HepG2 (cell line): ENCODE measurements at regions not wholly inside any gene's neighbourhood (a gene's known extent, or its start where the extent isn't known, plus 50 kb on each side); places are given as distances from the start of the nearest gene placed in this dataset.

ENCODE experiments used
- ATAC-seq: fragments of 200-7000 bp; cut with Tn5 transposase; 3 replicates; pipeline ENCODE4 v1.9.1; 2020; ENCODE audit warnings: mild to moderate bottlenecking, moderate library complexity
- BruUV-seq: library from RNA; stranded (reverse); fragments of 400-500 nt; replicated peaks from 2 replicates; lab custom pipeline; 2021; lab: Mats Ljungman, UMichigan
- CTCF ChIA-PET: fragments of 300-600 bp; formaldehyde crosslinking; extraction: SDS; loops from one replicate; lab custom pipeline; 2021; ENCODE audit warnings: low total read pairs, inconsistent platforms, low intra/inter-chr PET ratio; lab: Yijun Ruan, JAX
- POLR2A ChIA-PET: fragments of 350-600 bp; sonication (Branson Sonifier 250); formaldehyde crosslinking; loops from one replicate; lab custom pipeline; 2020; ENCODE audit warnings: antibody characterized with exemption, inconsistent platforms; lab: Yijun Ruan, JAX
- DNase-seq: peaks from one replicate; pipeline ENCODE4 v3.0.0-alpha.2; 2015; ENCODE audit warnings: low spot score
- FAIRE-seq: peaks from 3 replicates; lab custom pipeline; 2011; peaks lifted over from hg19 to GRCh38; lab: Jason Lieb, UNC
- H2AFZ ChIP-seq: one replicate; pipeline ENCODE4 v1.6.1; 2011; ENCODE audit warnings: low read length, inconsistent platforms
- H3K27ac ChIP-seq: fragments of 300-600 bp; 3 replicates; pipeline ENCODE4 v1.8.0; 2011; ENCODE audit warnings: mixed run types, mild to moderate bottlenecking, mixed read lengths, low read length, inconsistent platforms; ENCODE audit not compliant: insufficient read depth; ENCODE audit errors: extremely low read length
- H3K27me3 ChIP-seq, 2 experiments: fragments of 200-600 bp in 1 of 2; 2 replicates in 1 of 2; 3 replicates in 1 of 2; pipeline versions ENCODE4 v1.6.0 to v1.8.0; 2011; ENCODE audit warnings: low read length in 2 of 2, mild to moderate bottlenecking in 2 of 2, moderate library complexity in 2 of 2, inconsistent platforms in 1 of 2; ENCODE audit not compliant: insufficient read depth in 2 of 2, control insufficient read depth in 1 of 2
- H3K36me3 ChIP-seq, 2 experiments: fragments of 200-600 bp in 1 of 2; replicated peaks in 1 of 2; 2 replicates in 1 of 2; 3 replicates in 1 of 2; pipeline versions ENCODE4 v1.5.1 to v1.8.0; 2011; ENCODE audit warnings: low read length in 2 of 2, inconsistent platforms in 1 of 2; ENCODE audit not compliant: insufficient read depth in 2 of 2, control insufficient read depth in 1 of 2
- H3K4me1 ChIP-seq: 2 replicates; pipeline ENCODE4 v1.5.1; 2012; ENCODE audit warnings: low read length, inconsistent platforms; ENCODE audit not compliant: insufficient read depth
- H3K4me2 ChIP-seq: 2 replicates; pipeline ENCODE4 v1.6.0; 2011; ENCODE audit warnings: low read depth, low read length, inconsistent platforms
- H3K4me3 ChIP-seq, 3 experiments: fragments of 200-600 bp in 1 of 3; sonication (generic), shearing (Covaris generic) in 1 of 3; replicated peaks in 1 of 3; 2 replicates each; pipeline ENCODE4 v1.5.1; 2011 to 2016; ENCODE audit warnings: low read length in 3 of 3, inconsistent platforms in 2 of 3, low read depth in 2 of 3, mild to moderate bottlenecking in 2 of 3, control low read depth in 1 of 3, mixed read lengths in 1 of 3; ENCODE audit not compliant: insufficient read depth in 1 of 3
- H3K79me2 ChIP-seq: one replicate; pipeline ENCODE4 v1.6.1; 2011; ENCODE audit warnings: low read length, inconsistent platforms; ENCODE audit not compliant: insufficient read depth
- H3K9ac ChIP-seq: 2 replicates; pipeline ENCODE4 v1.6.0; 2011; ENCODE audit warnings: mild to moderate bottlenecking, low read depth, low read length, inconsistent platforms; ENCODE audit not compliant: insufficient read depth
- H3K9me3 ChIP-seq: 2 replicates; pipeline ENCODE4 v1.5.1; 2012; ENCODE audit warnings: mild to moderate bottlenecking, low read length
- H4K20me1 ChIP-seq: 2 replicates; pipeline ENCODE4 v1.6.0; 2011; ENCODE audit warnings: inconsistent platforms, mild to moderate bottlenecking, low read length, moderate library complexity; ENCODE audit not compliant: insufficient read depth
- HIVEP1 ChIP-seq: sonication (generic); formaldehyde crosslinking; IDR thresholded peaks from 2 replicates; pipeline ENCODE4 v1.4.0; 2020; ENCODE audit warnings: mild to moderate bottlenecking, missing genetic modification reagents
- MED1 ChIP-seq: sonication (generic); formaldehyde crosslinking; IDR thresholded peaks from 2 replicates; pipeline ENCODE4 v1.4.0; 2020; ENCODE audit warnings: missing genetic modification reagents
- NR3C1 ChIP-seq: sonication (generic); formaldehyde crosslinking; IDR thresholded peaks from 2 replicates; pipeline ENCODE4 v1.4.0; 2020; ENCODE audit warnings: missing genetic modification reagents
- ZNF709 ChIP-seq: sonication (generic); formaldehyde crosslinking; IDR thresholded peaks from 2 replicates; pipeline ENCODE4 v1.5.0; 2020; ENCODE audit warnings: mild to moderate bottlenecking, missing genetic modification reagents
- WGBS: methylation state at CpG from one replicate; pipeline ENCODE4 v1.1.6; 2017; ENCODE audit warnings: low lambda C conversion rate; 5-methylcytosine and 5-hydroxymethylcytosine counted together
- in situ Hi-C: cut with HindIII; loops from 2 replicates; pipeline ENCODE4 v1.10.0; 2017; ENCODE audit warnings: low pct_unique_long_range_greater_than_20kb; ENCODE audit not compliant: extremely low pct_ligation_motif_present
- intact Hi-C: fragments of 100-400 bp; cut with micrococcal nuclease; formaldehyde crosslinking; loops from one replicate; pipeline ENCODE4 v1.10.0; 2022; ENCODE audit not compliant: unreplicated experiment

GRCh38 chr12:61362037-61362436, 898.2 kb upstream of the USP15 start:
- no peaks in the 10 kb centered on the region for H4K20me1 ChIP-seq
- no peaks in the 10 kb centered on the region for H3K9me3 ChIP-seq
- H3K4me2 ChIP-seq = no peak overlapping the region
- no peak overlapping the region for H3K27ac ChIP-seq
- TF ChIP-seq MED1 (CRISPR knock-in tag) (no peak), ZNF709 (CRISPR knock-in tag) (no peak)
- no peak overlapping the region for H2AFZ ChIP-seq
- ATAC-seq = no peak
- no peaks in the 10 kb centered on the region for H3K79me2 ChIP-seq
- no peak for FAIRE-seq
- no peak overlapping the region for H3K4me3 ChIP-seq
- H3K9ac ChIP-seq = no peak overlapping the region
- in situ Hi-C loops (no loop called here), intact Hi-C loops (no loop called here)
- WGBS = 3% methylated on average over 3 of the region's 3 CpGs
- no peak for DNase-seq
- H3K4me1 ChIP-seq = no peaks in the 10 kb centered on the region
- BruUV-seq = no TSS peak
- H3K36me3 ChIP-seq = no peaks in the 10 kb centered on the region
- ChIA-PET CTCF (no interaction called here), POLR2A (no interaction called here)
- no peaks in the 10 kb centered on the region for H3K27me3 ChIP-seq

GRCh38 chr12:61365001-61365400, 895.2 kb upstream of the USP15 start:
- H3K36me3 ChIP-seq = no peaks in the 10 kb centered on the region
- H3K27ac ChIP-seq = no peak overlapping the region
- 0% methylated on average over 1 of the region's 1 CpG for WGBS
- TF ChIP-seq HIVEP1 (no peak), NR3C1 (CRISPR knock-in tag) (no peak)
- H3K4me1 ChIP-seq = no peaks in the 10 kb centered on the region
- in situ Hi-C loops (no loop called here), intact Hi-C loops (no loop called here)
- ATAC-seq (no peak), FAIRE-seq (no peak), DNase-seq (no peak)
- CTCF ChIA-PET = no interaction called here
- H2AFZ ChIP-seq = no peak overlapping the region
- no peaks in the 10 kb centered on the region for H3K27me3 ChIP-seq
- no peaks in the 10 kb centered on the region for H4K20me1 ChIP-seq
- POLR2A ChIA-PET = no interaction called here
- H3K4me3 ChIP-seq = no peak overlapping the region
- no TSS peak for BruUV-seq
- no peaks in the 10 kb centered on the region for H3K9me3 ChIP-seq
- H3K79me2 ChIP-seq = no peaks in the 10 kb centered on the region
- H3K4me2 ChIP-seq = no peak overlapping the region
- H3K9ac ChIP-seq = no peak overlapping the region
